ENCODE measurements at regions not wholly inside any gene's neighbourhood (a gene's known extent, or its start where the extent isn't known, plus 50 kb on each side); places are given as distances from the start of the nearest gene placed in this dataset.

DNA sequence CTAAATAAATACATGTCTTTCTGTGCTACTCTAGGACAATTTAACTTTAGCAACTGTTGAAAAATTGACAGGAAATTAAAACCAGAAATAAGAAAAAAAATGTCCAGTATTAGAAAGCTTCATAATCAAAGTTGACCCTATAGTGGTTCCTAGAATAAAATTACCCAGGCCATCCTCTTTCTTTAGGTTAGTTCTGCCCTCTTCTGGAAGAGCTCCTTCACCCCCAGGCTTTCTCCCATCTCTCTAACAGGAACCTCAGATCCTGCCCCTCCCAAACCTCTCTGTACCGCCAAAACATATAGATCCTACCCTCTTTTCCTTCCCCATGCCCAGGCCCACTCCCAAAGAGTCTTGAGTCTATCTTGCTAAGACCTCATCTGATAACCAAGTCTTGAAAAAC, 159.4 kb upstream of the CDK1 start:
- no peak for TF ChIP-seq CTCF (IDR thresholded peaks at IDR 0.05)
- no peak for TF ChIP-seq EP300 (IDR thresholded peaks at IDR 0.05)
- no peak for TF ChIP-seq POLR2AphosphoS5 (IDR thresholded peaks at IDR 0.05)

All from esophagus muscularis mucosa (tissue), 4 donors.